NCI-H1694 treated with DMSO at 0.1 percent for 48 hours (cell line): ENCODE measurements at regions not wholly inside any gene's neighbourhood (a gene's known extent, or its start where the extent isn't known, plus 50 kb on each side); places are given as distances from the start of the nearest gene placed in this dataset.
"Not testable (repeated sequence)": the region's sequence is repeated elsewhere in the genome, so short reads cannot be mapped to it uniquely, and the experiment has no call there.

Experiments
- DNase-seq: peaks from one replicate; lab custom pipeline; 2025; lab: John Stamatoyannopoulos, UW

DNA sequence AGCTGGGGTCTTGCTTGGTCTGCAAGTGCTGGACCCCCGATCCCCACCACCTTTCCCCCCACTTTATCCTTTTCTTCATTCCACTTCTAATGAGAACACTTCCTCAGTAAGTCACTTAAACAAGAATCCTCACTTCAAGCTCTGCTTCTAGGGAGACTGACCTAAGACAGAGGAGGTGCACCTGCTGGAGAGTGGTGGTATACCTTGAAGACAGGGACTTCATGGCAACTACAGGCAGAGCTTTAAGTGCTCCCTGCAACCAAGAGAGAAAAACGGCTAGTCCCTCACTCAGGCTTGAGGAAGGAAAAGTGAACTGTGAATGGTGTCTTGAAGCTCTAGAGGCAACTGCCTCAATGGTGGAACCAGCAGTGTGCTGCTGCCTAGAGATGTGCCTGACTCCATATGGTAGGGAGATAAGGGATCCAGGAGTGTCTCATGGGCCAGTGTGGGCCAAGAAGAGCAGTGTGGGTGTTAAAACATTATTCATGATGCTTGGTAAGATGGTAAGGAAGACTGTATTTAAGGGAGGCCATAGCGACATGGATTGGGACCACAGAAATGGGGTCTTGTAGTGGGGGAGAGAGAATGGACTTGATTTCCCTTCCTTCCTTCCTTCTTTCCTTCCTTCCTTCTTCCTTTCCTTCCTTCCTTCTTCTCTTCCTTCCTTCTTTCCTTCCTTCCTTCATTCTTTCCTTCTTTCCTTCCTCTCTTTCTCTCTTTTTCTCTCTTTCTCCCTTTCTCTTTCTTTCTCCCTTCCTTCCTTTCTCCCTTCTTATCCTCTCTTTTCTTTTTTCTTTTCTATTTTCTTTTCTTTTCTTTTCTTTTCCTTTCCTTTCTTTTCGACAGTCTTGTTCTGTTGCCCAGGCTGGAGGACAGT is 96.2 kb upstream of the NAP1L1 start:
- no peak for DNase-seq

DNA sequence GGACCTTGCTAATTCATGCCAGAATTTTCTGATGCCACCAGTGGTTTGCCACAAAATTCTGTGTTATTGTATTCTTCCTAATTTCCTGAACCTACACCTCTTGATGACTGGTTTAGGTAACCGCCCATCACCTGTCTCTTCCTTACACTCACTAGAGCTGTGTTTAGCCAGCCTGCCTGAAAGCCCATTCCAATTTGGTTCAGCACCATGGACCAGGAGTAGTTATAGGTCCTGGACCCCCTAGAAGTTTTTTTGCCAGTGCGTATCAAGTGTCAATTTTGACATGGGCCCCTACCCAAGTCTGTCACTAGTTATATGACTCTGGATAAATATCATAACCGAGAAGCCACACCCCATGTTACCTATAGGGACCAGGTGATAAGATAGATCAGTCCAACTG is 94.0 kb upstream of the NAP1L1 start:
- DNase-seq, result no peak

DNA sequence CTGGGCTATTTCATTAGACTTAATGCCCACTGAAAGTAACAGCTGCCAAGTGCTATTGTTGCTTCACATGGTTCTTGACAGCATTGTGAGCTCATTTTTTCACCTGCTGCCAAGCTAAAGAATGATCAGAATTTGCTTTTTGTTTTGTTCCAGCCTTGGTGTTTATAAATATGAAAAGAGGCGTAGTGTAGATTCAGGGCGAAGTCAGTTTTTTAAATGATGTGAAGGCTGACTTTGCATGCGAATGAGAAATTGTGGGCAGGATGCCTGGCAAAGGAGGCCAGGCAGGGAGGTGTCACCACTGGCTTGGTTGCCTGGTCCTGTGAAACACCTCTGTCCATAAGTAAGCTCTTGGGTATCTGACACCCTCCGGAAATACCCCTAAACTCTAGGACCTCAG is 93.3 kb upstream of the NAP1L1 start:
- DNase-seq, result no peak

DNA sequence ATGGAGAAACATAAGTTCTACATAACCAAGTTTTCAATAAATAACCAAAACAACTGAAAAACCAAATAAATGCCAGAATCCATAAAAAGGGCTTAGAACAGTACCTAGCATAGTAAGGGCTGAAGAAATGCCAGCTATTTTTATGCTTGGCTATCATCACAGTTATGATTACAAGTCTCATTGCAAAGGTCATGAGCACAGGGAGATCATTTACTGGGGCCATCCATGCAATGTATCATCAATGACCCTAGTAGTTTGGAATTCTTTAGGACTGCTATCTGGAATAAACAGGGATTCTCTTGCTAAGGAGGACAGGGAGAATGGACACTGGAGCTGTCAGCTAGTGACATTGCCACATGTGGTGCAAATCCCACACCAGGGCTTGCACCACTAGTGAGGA is 92.5 kb upstream of the NAP1L1 start:
- DNase-seq, result no peak

DNA sequence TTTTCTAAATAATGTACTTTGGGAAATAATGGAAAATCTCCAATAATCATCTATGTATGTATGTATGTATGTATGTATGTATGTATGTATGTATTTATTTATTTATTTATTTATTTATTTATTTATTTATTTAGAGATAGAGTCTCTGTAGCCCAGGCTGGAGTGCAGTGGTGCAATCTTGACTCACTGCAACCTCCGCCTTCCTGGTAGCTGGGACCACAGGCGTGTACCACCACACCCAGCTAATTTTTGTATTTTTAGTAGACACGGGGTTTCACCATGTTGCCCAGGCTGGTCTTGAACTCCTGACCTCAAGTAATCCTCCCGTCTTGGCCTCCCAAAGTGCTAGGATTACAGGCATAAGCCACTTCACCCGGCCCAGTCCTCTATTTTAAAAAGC is 91.5 kb upstream of the NAP1L1 start:
- DNase-seq, result not testable (repeated sequence)

DNA sequence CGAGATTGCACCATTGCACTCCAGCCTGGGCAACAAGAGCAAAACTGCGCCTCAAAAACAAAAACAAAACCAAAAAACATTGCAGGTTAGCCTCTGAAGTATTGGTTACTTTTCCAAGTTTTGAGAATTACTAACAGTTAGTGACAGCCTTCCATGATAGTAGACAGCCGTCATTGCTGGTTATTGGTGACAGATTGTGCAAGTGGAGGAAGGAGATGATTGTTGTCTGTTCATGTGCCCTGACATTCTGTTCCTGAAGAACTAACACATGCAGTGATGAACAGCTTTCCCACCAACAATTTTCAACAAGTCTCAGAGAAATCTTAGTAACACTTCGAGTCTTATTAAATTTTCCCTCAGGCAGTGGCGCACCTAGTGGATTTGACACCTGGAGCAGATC is 89.3 kb upstream of the NAP1L1 start:
- no peak for DNase-seq

DNA sequence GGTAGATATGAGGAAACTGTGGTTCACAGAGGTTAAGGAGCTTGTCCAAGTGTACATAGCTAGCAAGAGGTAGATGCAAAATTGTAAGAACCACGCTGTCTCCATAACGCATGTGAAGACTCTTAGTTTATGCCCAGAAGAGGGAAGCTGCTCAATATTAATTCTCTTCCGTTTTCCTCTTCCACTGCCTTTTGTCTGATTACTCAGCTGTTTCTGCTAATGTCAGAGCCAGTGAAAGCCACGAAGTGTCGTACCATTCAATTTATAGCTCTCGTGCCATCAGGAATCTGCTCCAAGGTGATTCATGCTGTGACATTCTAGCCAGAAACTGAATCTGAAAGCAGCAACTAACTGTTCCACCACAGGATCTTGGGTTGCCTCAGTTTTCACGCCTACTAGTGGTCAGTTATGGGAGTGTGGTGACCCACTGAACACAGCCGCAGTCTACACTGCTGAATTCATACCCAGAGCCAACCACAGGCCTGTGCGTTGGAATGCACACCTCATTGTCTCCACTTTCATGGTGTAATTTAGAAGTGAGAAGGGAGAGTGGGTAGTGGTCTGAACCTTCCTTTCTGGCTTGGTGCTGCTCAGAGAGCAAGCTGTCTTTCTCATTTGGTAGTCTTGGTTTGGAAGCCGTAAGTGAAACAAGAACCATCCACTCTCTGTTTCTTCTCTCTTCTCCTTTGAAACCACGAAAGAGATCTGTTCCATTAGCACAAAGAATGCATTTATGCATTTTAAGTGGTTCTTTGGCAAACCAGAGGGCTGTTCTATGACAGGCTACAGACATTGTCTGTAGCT is 74.2 kb upstream of the NAP1L1 start:
- DNase-seq, result peak; percentile 5

DNA sequence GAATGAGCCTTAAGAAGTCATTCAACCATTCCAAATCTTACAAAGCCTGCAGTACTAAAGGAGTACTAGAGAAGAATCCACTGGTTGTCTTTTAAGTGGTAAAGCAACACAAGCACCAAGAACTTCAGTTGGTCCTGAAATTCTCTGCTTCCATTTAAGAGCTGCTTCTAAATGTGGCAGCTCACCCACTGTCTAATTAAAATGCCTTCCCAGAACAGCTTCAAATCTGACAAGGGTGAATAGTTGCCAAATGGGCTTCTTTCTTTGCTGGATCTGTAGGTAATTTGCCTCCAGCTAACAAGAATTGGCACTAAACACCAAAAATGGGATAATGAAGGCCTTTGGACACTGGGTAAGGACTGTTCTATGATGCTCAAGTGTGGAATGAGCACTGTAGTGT is 72.2 kb upstream of the NAP1L1 start:
- no peak for DNase-seq

DNA sequence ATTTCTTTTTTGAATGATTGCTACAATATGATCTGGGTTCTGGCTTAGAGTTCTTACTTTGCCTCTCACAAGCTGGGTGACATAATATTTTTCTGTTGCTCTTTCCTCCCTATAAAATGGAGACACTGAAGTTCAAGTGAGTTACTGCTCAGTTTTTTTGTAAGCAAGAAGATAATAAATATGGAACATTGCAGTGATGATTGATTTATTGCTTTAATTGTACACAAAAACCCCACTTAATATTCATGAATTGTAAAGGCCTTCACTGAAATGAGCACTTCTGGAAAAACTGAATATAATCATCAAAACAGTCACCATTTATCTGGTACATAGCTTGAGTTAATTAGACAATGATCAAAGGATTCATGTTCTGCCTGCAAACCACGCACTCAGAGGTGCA is 71.8 kb upstream of the NAP1L1 start:
- no peak for DNase-seq

DNA sequence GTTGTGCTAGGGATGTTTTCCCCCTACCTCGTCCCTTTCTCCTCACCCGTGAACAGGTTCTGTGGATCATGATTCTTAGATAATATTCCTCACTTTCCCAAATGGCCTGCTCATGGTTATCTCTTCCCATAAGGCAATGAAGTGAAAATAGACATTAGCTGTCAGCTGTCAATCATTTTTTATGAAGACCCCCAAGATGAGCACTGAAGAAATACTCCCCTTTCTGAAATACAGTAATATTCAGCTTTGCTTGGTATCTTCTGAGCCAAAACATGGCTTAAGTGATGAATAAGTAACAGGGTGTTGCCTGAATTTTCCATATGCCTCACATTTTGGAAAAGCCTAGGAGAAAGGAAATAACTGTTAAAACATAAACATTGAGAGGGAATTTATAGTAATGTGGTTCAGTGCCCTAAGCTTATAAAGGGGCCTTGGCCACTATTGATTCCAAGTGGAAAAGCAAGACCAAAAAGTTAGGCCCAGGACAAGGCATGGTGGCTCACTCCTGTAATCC is 70.7 kb upstream of the NAP1L1 start:
- no peak for DNase-seq

DNA sequence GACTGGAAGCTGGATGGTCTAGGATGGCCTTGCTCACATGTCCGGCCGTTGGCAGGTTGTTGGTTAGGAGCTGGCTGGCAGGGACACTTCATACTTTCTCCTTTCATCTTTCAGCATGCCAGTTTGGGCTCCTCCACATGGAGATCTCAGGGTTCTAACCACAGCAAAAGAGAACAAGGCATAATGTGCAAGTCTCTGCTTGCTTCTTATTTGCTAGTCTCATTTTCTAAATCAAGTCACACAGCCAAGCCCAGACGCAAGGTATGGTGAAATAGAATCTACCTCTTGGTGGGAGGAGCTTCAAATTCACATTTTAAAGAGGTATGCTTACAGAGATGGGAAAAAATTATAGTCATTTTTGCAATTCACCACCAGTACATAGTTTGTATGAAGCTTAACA is 69.1 kb upstream of the NAP1L1 start:
- no peak for DNase-seq

DNA sequence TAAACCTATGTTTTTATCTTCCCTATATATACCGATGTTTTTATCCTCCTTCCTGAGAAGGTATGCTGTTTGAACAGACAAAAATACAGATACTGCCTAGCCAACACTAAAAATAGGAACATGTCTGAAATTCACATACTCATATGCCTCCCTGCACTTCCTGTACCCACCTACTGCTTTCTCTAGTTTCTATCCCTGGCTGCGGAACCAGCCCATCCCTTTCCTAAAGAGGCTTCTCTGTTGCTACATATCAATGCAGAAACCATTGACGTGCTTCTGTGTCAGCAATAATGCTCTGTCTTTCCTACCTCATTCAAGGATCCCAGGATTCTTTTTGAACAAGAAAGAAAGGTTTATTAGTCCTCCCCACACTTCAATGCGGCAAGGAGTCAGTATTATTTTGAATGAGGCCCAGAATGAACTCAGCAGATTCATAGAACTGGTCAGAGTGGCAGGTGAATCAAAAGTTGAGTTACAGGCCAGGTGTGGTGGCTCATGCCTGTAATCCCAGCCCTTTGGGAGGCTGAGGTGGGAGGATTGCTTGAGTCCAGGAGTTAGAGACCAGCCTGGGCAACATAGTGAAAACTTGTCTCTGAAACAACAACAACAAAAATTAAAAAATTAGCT is 67.8 kb upstream of the NAP1L1 start:
- no peak for DNase-seq

DNA sequence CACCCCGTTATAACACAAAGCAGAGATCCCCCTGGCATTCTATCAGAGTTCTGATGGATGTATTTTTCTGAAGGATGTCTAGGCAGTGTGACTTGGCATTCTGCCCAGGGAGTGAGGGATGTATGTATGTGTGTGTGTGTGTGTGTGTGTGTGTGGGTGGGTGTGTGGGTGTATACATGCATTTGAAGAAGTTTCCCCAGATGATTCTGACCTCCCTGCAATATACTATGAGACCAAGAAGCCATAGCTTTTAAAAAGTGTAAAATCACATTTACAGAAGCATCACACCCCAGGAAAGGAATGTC is 59.7 kb upstream of the NAP1L1 start:
- DNase-seq, result no peak

DNA sequence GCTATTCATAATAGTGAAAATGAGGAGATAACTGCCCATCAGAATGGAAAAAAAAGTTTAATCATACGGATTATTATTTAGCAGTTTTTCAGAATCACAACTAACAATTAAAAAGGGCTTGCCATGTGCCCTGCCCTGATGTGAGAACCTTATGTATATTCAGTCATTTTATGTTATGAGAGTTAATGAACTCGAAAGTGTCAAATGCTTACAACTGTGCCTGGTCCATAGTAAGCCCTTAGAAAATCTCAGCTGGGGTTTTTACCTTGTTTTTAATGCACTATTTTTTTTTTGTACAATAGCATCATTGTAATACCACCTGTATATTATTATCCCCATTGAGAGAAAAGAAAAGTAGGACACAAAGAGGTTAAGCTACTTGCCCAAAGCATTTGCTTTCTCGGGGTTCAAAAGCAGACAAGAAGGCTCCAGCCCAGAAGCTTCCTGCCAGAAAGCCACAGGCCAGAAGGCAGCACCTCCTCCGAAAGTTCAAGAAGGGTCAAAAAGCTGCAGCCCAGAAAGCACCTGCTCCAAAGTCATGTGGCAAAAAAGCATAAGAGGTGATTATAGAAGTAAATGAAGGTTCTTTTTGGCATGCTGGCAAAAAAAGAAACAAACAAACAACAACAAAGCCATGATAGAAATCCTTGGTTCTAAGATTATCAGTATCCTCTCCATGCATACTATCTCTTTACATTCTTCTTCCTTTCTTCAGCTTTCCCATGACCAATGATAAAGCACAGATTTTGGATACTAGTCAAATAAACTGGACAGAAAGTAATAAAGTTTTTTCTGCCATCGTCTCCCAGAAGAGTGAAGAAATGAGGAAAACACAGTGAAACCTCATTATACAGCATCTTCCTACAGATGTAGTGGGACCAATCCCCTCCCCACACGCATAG is 59.1 kb upstream of the NAP1L1 start:
- DNase-seq, result no peak

DNA sequence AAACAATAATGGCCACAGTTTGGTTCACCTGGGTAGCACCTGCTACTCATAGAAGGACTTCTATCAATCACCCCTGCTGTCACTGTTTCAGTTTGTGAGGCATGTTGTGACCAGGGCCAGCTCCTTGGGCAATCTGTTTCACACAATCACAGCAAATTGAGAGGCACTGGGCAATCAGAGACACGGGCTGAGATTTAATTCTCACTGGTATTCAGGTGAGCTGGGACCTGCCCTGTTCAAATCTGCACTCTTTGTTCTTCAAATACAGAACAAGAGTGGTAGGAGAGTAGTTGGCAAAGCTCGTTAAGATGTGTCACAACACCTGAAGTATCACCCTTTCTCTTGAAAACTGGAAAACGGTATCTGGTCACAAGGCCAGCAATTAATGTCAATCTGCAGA is 57.8 kb upstream of the NAP1L1 start:
- DNase-seq, result no peak

DNA sequence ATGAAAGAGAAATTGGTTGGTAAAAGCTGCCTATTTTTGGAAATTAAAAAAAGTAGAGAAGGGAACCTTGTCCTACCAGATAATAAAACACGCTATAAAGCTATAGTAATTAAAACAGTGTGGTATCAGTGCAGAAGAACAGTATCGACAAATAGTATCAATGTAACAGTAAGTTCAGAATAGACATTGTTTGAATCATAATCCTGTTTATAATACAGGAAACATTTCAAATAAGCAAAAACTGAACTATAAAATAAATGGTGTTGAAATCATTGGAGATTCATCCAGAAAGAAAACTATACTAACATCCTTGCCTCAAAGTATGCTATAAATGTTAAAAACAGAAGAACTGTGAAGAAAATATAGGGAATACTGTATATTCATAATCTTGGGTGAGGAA is 54.2 kb upstream of the NAP1L1 start:
- no peak for DNase-seq

DNA sequence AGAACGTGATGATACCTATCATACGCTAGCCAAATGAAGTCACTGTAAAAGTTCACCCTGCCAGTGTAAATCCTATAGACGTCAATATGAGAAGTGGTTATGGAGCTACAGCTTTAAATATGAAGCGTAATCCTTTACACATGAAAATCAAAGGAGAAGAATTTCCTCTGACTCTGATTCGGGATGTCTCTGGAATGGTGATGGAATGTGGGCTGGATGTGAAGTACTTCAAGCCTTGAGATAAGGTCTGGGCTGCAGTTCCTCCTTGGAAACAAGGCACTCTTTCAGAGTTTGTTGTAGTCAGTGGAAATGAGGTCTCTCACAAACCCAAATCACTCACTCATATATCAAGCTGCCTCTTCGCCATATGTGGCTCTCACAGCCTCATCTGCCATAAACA is 53.1 kb upstream of the NAP1L1 start:
- DNase-seq, result no peak

DNA sequence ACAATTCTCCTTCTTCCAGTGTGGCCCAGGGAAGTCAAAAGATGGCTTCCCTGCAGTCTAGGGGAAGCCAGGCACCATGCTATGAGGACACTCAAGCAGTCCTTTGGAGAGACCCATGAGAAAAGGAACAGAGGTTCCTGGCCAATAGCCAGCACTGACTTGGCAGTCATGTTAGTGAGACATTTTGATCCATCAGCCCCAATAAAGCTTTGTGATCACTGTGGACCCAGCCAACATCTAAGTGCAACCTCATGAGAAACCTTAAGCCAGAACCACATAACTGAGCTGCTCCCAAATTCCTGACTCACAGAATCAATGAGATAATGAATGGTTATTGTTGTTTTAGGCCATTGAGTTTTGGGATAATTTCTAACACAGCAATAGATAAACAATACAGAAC is 51.0 kb upstream of the NAP1L1 start:
- no peak for DNase-seq
